ENCODE measurements at regions not wholly inside any gene's neighbourhood (a gene's known extent, or its start where the extent isn't known, plus 50 kb on each side); places are given as distances from the start of the nearest gene placed in this dataset.

DNA sequence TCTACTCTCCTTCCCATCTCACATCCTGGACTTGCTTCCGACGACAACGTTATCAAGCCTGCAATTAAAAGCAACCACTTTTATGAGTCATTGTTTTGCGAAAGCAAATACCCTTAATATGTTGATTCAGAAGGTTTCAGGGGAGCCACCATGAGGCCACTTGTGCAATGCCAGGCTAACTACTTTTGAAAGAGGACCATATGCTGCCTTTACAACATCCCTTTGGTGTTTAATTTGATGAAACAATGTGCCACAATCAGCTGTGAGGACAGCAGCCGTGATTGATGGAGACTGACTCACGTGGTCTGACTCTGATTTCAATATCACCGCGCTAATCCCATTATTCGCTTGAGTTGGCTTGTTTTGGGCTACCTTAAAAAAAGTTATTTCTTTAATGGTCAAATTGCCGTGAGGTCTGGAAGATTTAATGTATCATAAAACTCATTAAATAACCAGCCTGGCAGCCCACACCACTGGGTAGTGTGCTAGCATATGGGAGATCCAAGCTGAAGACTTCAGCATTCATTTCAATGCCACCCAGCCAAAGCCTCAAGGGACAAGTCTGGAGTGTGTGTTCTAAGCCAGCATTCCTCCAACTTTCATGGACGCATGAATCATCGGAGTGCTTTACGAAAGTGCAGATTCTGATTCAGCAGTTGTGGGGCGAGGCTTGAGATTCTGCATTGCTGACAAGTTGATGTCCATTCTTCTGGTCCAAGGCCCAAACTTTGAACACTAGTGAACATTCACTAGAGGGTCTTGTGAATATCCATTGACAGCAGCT, 73.3 kb upstream of the PAXBP1 start:
- TF ChIP-seq BHLHE40 (IDR thresholded peaks at IDR 0.05; ENCODE audit: low read depth, low read length) (no peak), CHD1 (IDR thresholded peaks at IDR 0.05; ENCODE audit: low read depth, low read length) (no peak), RFX5 (IDR thresholded peaks at IDR 0.05; ENCODE audit: low read depth, low read length) (no peak), RAD21 (IDR thresholded peaks at IDR 0.05; ENCODE audit: low read length) (no peak), MAFK (IDR thresholded peaks at IDR 0.05; ENCODE audit: low read depth, low read length) (peak; percentile 8; the same call in 1 of the 2 replicates), POLR2A (IDR thresholded peaks at IDR 0.05; ENCODE audit: low read depth, low read length) (no peak), RCOR1 (IDR thresholded peaks at IDR 0.05; ENCODE audit: insufficient replicate concordance, low read length) (no peak), MAZ (IDR thresholded peaks at IDR 0.05; ENCODE audit: borderline replicate concordance, low read depth, low read length) (no peak), CEBPB (IDR thresholded peaks at IDR 0.05; ENCODE audit: low read depth, low read length) (no peak), MXI1 (IDR thresholded peaks at IDR 0.05; ENCODE audit: borderline replicate concordance, low read depth, low read length) (no peak), FOS (IDR thresholded peaks at IDR 0.05; ENCODE audit: low read depth, low read length) (no peak)
- TF ChIP-seq, protein P1, sequence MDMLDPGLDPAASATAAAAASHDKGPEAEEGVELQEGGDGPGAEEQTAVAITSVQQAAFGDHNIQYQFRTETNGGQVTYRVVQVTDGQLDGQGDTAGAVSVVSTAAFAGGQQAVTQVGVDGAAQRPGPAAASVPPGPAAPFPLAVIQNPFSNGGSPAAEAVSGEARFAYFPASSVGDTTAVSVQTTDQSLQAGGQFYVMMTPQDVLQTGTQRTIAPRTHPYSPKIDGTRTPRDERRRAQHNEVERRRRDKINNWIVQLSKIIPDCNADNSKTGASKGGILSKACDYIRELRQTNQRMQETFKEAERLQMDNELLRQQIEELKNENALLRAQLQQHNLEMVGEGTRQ (IDR thresholded peaks at IDR 0.05; ENCODE audit: low read depth, low read length) = no peak
- TF ChIP-seq, protein P2, sequence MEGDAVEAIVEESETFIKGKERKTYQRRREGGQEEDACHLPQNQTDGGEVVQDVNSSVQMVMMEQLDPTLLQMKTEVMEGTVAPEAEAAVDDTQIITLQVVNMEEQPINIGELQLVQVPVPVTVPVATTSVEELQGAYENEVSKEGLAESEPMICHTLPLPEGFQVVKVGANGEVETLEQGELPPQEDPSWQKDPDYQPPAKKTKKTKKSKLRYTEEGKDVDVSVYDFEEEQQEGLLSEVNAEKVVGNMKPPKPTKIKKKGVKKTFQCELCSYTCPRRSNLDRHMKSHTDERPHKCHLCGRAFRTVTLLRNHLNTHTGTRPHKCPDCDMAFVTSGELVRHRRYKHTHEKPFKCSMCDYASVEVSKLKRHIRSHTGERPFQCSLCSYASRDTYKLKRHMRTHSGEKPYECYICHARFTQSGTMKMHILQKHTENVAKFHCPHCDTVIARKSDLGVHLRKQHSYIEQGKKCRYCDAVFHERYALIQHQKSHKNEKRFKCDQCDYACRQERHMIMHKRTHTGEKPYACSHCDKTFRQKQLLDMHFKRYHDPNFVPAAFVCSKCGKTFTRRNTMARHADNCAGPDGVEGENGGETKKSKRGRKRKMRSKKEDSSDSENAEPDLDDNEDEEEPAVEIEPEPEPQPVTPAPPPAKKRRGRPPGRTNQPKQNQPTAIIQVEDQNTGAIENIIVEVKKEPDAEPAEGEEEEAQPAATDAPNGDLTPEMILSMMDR (conservative IDR thresholded peaks at IDR 0.05; ENCODE audit: low read depth, low read length) = no peak

All from IMR-90 (cell line).